DMS114 treated with DMSO at 0.1 percent for 48 hours (cell line): ENCODE measurements at regions not wholly inside any gene's neighbourhood (a gene's known extent, or its start where the extent isn't known, plus 50 kb on each side); places are given as distances from the start of the nearest gene placed in this dataset.

ENCODE experiments used
- DNase-seq: peaks from one replicate; lab custom pipeline; 2025; ENCODE audit not compliant: unreplicated experiment; lab: John Stamatoyannopoulos, UW

DNA sequence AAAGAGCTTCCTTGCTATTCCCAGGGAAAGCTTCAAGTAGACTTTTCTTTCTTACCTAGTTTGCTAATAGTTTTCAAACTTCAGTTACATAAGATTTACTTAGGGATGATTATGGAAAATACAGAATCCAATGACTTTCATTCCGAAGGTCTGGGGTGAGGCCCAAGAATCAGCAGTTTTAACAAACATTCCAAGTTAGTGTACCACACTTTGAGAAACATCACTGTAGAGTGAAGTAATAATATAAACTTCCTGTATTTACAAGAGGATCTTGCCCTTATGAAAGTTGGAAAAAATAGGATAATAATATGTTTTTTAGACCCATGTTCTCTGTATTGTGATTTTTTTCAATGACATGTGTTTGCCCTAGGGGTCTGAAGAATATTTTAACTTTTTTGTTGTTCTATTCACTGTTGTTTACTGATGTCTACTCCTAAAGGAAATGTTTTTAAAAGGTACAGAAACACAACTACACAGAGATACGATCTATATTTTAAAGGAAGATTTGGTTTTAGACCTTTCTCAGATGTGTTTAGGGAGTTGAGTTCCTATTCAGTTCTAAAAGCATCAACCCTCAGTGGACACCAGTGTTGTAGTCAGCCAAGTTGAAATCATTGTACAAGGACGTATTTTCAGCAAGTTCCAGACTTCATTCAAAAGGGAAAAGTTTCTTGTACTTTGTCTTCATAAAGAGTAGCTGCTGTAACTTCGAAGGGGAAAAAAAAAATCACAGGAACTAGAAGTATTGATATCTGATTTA is 295.8 kb upstream of the SLC7A11 start:
- no peak for DNase-seq

DNA sequence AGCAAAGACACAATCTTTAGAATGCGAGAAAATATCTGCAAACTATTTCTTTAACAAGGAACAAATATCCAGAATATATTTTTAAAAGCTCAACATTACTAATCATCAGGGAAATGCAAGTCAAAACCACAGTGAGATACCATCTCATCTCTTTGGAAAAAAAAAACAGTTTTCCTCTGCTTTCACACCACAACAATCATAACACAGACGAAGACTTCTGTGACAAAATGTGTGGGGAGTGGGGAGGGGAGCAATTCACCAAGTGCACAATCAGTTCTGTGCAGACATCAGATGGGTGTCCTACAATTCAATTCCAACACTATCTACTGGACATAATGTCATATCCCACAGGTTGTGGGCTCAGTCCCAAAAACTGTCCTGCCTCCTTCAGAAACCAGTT is 293.2 kb upstream of the SLC7A11 start:
- DNase-seq: no peak

DNA sequence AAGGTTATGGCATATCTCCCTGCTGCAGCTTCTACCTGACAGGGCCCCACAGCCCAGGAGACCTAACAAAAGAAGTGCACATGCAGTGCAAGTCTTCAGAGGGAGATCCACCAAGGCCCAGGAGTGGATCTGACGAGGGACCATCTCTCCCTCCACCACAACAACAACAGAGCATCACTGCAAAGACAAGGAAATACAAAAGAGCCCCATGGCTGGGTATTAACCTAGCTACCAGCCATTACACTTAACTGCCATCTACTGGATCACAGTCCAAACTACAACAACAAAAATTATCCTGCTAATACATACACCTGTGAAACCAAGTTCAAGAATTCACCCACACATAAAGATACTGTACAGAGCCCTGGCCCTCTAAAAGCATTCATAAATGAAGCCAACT is 280.2 kb upstream of the SLC7A11 start:
- DNase-seq: no peak

DNA sequence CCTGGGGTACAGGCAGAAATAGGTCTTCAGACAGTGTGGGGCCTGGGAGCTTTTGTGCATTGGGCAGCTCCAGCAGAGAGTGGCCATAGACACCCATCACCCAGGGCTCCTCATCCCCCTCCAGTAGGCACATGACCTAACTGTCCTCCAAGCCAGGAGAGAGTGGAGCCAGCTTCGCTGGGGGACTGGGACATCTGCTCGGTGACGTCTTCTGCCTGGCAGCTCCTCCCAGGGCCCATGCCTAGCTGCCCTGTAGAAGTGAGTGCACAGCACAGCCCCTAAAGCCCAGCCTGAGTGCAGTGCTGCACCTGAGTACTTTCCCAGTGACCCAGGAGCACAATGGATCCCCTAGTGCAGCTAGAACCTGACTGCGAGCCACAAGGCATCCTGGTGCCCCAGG is 279.7 kb upstream of the SLC7A11 start:
- DNase-seq: no peak

DNA sequence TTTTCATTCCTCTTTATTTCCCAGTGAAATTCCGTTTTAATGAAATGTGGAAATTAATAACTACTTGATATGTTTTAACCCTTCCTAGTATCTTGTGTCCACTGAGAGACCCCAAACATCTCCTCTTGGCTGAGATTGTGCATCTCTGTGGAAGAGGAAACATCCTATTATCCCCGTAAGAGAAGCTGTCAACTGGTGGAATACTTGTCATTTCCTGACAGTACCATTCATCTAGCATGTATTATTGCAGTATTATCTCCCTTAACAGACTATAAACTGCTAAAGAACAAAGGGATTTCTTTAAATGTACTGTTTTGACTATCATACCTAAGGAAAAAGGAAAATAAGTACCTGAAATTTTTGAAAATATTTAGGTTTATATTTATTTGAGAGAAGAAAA is 277.3 kb upstream of the SLC7A11 start:
- DNase-seq: no peak

DNA sequence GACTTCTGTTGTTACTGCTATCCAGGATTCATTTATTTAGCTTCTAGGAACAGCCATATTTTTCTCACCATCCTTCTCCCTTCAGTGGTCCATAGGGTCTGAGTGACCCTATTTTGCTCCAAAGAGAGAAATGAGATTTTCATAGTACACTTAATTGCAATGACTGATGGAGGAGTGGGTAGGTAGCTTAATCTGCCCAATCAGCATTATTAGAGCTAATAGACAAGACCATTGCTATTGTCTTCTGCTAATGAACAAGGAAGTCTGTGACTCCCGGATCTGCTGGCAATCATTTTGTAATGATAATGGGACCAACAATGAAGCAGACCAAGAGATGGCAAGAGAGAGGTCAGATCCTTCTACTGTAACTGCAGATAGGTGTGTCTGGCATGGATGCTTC is 271.4 kb upstream of the SLC7A11 start:
- DNase-seq: no peak

DNA sequence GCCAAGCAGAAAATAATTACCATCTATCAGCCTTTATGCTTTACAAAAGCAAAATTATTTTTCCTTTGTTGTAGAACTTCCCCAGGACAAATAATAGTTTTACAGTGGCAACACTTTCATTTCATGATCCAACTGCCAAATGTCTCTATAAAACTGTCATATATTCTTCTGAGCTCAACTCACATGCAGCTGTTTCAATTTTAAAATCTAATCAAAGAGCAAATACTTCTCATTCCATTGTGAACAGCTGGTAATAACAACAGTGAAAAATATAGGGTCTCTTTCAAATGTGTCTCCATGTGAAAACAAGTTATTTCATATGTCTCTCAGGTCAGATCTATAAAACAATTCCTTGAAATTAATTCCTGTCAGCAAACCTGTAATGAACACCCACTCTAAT is 270.6 kb upstream of the SLC7A11 start:
- DNase-seq: no peak

DNA sequence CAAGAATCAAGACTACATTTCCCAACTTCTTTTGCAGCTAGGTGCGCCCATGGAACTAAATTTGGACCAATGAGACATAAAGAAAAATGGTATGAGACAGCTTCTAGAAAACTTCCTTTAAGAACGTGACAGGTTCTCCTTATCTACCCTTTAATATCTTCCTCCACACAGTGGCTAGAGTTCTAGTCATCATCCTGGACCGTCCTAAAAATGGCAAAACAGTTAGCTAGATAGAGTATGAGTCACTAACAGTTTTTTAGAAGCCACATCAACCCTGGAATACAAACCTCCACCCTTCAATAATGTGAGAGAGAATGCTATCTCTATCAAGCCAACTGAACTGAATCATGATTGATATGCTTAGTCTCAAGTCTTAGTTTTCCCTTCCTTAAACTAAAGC is 267.9 kb upstream of the SLC7A11 start:
- DNase-seq: no peak

DNA sequence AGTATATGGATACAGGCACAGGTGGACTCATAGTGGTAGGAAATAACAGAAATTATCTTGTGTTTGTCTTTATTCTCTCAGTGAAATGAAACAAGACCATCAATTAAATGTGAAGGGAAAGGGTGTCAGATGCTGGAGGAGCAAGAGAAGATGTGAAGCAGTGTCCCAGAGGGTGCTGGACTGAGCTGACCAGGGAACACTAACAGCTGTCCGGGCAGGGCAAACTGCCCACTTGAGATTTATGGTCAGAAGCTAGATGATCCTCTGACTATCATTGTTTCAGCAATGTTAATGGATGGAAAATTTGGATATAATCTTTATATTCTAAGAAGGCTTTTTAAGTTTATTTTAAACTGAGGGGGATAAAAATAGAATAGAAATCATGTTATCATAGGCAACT is 267.2 kb upstream of the SLC7A11 start:
- DNase-seq: no peak

DNA sequence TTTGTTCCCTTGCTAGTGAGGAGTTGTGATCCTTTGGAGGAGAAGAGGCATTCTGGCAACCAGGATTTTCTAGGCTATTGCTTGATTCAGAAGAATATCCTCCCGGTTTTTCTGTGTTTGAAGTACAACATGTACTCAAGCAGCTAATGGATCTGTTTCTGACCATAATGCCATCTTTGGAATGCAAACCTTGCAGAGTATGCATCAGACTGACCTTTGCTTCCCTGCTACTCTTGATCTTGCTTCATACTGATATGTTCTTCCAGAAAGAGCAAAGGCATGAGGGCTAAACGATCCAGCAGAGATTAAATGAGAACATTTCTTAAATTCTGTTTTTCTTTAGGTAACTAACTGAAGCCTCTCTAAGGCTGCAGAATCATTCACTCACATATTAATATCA is 265.4 kb upstream of the SLC7A11 start:
- no peak for DNase-seq

DNA sequence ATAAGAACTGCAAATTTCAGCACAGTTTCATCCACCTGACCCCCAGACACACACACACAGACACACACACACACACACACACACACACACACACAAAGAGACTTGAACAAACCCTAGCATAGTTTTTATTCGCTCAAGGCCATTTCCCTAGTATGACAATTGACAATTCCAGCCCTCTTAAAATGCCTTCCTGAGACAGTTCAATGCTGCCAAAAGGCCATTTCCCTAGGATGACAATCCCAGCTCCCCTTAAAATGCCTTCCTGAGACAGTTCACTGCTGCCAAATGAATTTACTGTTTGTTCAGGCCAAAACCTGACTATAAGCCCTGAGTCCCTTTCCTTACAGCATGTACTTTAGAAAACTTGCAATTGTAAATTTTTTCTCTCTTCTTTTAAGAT is 259.5 kb upstream of the SLC7A11 start:
- no peak for DNase-seq

DNA sequence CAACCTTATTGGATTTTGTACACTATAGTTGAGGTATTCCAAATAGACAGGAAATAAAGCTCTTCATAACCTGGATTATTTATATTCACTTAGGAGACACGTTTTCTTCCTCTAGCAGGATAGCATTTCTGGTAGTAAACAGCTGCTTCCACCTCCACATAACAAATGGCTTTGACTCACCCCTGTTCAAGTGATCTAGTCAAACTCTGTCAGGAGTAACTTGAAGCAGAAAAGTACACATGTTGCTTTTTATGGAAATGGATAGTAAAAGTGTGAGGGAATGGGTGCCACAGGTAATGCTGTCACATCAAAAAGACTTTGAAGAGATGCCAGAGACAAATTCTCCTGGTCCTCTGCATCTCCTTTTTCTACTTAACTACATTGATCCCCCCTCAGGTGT is 258.7 kb upstream of the SLC7A11 start:
- no peak for DNase-seq

DNA sequence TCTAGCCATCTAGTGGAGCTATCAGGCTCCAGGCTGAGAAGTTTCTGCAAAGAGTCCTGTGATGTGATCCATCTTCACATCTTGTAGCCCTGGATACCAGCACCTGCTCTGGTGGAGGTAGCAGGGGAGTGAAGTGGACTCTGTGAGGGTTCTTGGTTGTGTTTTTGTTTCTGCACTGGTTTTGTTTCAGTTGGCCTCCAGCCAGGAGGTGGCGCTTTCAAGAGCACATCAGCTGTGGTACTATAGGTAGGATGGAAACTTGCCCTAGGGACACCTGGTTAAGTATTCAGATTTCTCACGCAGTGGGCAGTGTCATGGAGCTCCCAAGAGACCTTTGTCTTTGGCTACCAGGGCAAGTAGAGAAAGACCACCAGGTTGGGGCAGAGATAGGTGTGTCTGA is 257.5 kb upstream of the SLC7A11 start:
- DNase-seq: no peak

DNA sequence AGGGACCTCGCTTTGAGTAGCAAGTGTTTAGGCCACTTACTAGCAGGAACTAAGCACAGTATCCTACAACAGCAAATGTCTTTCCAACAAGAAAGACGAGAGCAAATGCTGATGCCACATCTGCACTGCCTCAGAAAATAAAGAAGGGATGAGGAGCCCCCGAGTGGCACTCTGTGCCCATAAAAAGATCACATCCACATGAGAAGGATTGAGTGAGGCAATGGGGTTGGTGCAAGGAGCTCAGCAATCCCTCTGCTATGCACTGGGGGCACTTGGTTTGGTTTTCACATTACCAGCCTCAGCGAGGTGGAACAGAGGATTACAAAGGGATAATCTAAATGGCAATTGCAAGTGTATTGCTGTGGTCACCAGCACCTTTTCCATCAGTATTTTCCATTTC is 252.8 kb upstream of the SLC7A11 start:
- DNase-seq: no peak

DNA sequence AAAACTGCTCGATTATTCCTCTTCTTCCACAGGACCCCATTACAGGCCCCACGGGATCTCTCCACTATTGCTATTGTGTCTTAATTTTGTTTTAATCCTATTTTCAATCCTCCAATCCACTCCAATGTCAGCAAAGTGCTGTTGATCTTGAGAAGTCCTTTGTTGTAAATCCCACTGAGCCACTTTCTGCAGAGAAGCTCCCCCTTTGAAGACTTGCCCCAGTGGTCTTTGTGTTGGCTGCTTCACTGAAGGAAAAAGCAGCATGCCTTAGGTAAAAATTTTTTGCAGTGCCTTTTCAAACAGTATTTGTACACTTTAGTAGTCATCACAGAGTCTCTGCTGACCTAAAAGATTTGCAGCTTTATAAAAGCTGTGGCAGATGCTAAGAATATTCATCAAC is 252.0 kb upstream of the SLC7A11 start:
- no peak for DNase-seq

DNA sequence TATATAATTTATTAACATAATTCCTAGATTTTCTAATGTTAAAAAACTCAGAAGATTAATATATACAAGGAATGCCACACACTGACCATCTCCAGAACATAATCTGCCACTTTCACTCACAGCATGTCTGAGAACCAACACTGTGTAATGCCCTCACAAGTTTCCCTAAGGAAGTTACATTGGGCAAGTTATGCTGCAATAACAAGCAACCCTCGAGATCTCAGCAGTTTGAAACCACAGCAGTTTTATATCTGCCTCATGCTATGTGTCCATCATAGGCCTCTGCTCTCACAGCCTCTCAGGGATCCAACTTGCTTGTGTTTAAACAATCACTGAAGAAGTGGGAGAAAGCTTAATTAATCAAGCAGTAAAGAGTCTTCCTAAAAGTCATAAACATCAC is 250.0 kb upstream of the SLC7A11 start:
- no peak for DNase-seq

DNA sequence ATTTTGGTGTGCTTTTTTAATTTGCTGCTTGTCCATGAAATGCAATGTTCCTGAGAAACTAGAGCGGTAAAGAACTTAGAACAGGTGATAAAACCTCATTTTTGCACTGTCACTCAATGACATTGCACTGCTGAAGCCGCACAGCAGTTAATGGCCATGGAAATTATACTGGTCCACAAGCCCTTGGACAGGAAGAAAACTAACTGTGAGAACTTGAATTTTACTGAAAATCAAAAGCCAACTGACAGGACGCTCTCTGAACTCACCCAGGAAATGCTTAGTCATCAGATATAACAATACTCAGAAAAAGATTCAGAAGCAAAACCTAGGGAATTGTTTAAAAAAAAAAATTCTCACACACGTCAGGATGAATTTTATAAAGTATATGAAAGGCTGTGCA is 246.4 kb upstream of the SLC7A11 start:
- DNase-seq: no peak

DNA sequence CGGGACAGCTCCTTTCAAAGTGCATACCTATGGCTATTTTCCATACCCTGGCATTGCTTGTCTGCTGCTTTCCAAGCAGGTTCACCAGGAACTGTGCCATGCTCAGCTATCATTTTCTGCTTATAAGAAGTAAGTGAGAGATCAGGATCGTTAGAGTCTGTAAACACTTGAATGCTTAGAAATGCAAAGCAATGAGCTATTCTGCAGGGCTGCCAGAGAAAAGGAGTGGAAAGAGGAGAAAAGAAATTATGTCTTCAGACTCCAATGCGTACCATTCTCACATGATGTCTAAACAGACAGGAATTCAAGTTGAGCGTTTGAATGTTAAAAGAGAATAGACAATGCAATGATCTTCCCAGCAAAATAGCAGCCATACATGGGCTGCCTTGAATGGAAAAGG is 245.5 kb upstream of the SLC7A11 start:
- no peak for DNase-seq

DNA sequence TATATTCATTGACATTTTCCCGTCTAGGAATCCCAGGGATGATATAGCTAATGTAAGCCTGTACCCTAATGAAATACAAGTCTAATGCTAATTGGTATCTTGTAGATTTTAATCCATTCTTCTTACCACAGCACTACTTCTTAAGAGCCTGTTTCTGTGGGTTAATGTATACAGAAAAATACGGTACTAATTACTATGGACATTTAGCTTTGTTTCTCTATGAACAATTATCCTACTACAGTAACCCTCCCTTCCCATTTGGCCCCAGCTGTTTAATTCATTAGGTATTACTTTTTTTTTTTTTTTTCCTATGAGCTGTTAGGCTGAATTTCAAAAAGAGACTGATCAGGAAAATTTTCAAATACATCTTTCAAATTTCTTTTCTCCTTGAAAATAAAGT is 245.1 kb upstream of the SLC7A11 start:
- DNase-seq: no peak

DNA sequence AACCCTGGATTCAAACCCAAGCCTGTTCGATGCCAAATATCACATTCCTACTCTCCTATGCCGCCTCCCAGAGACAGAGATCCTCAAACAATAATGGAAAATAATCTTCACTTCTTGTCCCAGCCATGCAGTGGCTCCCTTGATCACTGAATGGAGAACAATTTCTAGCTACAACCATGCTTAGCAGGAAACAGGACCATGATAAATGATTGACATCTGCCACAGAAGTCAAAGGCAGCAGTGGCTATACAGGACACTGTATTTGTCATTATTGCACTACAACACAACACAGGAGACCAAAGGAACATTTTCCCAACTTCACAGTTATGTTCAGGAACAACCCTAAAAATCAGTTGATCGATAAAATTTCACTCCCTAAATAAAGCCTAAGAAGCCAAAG is 243.3 kb upstream of the SLC7A11 start:
- DNase-seq: no peak

DNA sequence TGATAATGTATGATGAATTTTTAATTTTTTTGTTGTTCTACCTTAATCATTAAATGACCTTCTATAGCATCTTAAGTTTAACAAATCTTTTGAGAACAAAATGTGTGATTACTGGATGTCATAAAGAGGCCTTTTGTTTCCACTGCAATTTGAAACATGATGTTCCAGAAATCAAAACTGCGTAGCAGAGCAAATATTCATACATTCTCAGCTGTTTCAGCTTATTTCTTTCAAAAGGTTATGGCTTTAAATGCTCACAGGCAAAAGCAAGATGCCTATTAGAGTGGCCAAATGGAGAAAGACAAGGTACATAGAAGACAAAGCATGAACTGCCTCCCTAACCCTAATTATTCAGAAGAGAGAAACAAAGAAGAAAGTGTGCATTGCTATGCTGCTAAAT is 233.0 kb upstream of the SLC7A11 start:
- DNase-seq: no peak

DNA sequence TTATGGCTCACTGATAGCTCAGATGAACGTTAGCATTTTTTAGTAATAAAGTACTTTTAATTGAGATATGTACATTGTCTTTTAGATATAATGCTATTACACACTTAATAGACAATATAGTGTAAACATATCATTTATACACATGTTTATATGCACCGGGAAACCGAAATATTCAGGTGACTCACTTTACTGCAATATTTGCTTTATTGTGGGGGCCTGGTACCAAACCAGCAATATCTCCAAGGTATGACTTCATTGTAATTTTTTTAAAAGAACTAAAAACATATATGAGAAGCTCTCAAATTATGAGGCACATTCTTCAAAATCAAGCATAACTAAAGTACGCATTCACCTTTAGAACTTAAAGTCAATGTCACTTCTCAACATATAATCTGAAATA is 231.2 kb upstream of the SLC7A11 start:
- DNase-seq: no peak
